HEK293 (cell line): ENCODE measurements at regions not wholly inside any gene's neighbourhood (a gene's known extent, or its start where the extent isn't known, plus 50 kb on each side); places are given as distances from the start of the nearest gene placed in this dataset.

Experiments
- CTCF ChIA-PET: fragments of 350-600 bp; formaldehyde crosslinking; extraction: SDS; loops from one replicate; lab custom pipeline; 2021; ENCODE audit warnings: antibody characterized with exemption; lab: Yijun Ruan, JAX
- POLR2A ChIA-PET: fragments of 300-600 bp; formaldehyde crosslinking; extraction: SDS; loops from one replicate; lab custom pipeline; 2020; ENCODE audit warnings: antibody characterized with exemption, inconsistent platforms; lab: Yijun Ruan, JAX
- H3K27ac ChIP-seq: fragments of 200-500 bp; sonication (Bioruptor generic); 2 replicates; pipeline ENCODE4 v1.5.1; 2014; ENCODE audit warnings: low read depth, low read length, control low read depth, inconsistent platforms; ENCODE audit errors: extremely low read depth
- H3K36me3 ChIP-seq, 2 experiments: fragments of 200-500 bp in 1 of 2; sonication (Bioruptor generic) in 1 of 2; 1 replicate in 1 of 2; 2 replicates in 1 of 2; pipeline ENCODE4 v1.5.1; 2014 to 2017; ENCODE audit warnings: inconsistent platforms in 2 of 2, low read length in 2 of 2; ENCODE audit not compliant: control insufficient read depth in 2 of 2, insufficient read depth in 1 of 2
- H3K4me1 ChIP-seq: fragments of 200-500 bp; sonication (Bioruptor generic); 2 replicates; pipeline ENCODE4 v1.5.1; 2014; ENCODE audit warnings: mild to moderate bottlenecking, low read length, inconsistent platforms; ENCODE audit not compliant: control insufficient read depth, insufficient read depth
- H3K4me3 ChIP-seq: 2 replicates; pipeline ENCODE4 v1.5.1; 2011; ENCODE audit warnings: low read depth, mild to moderate bottlenecking, control low read depth, low read length, moderate library complexity
- H3K9me3 ChIP-seq: fragments of 200-500 bp; sonication (Bioruptor generic); 2 replicates; pipeline ENCODE4 v1.5.1; 2014; ENCODE audit warnings: low read depth, low read length, inconsistent platforms; ENCODE audit not compliant: control insufficient read depth, insufficient read depth
- BCL11B ChIP-seq: fragments of 450-650 bp; formaldehyde crosslinking; IDR thresholded peaks from 2 replicates; pipeline ENCODE4 v1.5.1; 2016; ENCODE audit warnings: low read depth, missing biosample characterization, missing genetic modification characterization
- BCL6B ChIP-seq: fragments of 450-650 bp; formaldehyde crosslinking; IDR thresholded peaks from 2 replicates; pipeline ENCODE4 v1.5.1; 2017; ENCODE audit warnings: missing biosample characterization, missing genetic modification characterization
- EGR2 ChIP-seq: fragments of 450-650 bp; formaldehyde crosslinking; IDR thresholded peaks from 2 replicates; pipeline ENCODE4 v1.5.1; 2016; ENCODE audit warnings: low read depth, missing biosample characterization, missing genetic modification characterization
- KLF17 ChIP-seq: fragments of 450-650 bp; formaldehyde crosslinking; IDR thresholded peaks from 2 replicates; pipeline ENCODE4 v1.5.1; 2016; ENCODE audit warnings: missing biosample characterization, missing genetic modification characterization
- KLF9 ChIP-seq: fragments of 450-650 bp; formaldehyde crosslinking; IDR thresholded peaks from 2 replicates; pipeline ENCODE4 v1.5.1; 2016; ENCODE audit warnings: missing biosample characterization, missing genetic modification characterization, low read depth
- SCRT2 ChIP-seq: fragments of 450-650 bp; formaldehyde crosslinking; IDR thresholded peaks from 2 replicates; pipeline ENCODE4 v1.5.1; 2016; ENCODE audit warnings: missing biosample characterization, missing genetic modification characterization
- SP2 ChIP-seq: fragments of 450-650 bp; formaldehyde crosslinking; IDR thresholded peaks from 2 replicates; pipeline ENCODE4 v1.5.1; 2016; ENCODE audit warnings: missing biosample characterization, missing genetic modification characterization
- ZNF132 ChIP-seq: fragments of 450-650 bp; formaldehyde crosslinking; IDR thresholded peaks from 2 replicates; pipeline ENCODE4 v1.5.1; 2017; ENCODE audit warnings: missing biosample characterization, missing genetic modification characterization, borderline replicate concordance
- ZNF16 ChIP-seq: fragments of 450-650 bp; formaldehyde crosslinking; IDR thresholded peaks from 2 replicates; pipeline ENCODE4 v1.5.1; 2016; ENCODE audit warnings: low read depth, missing biosample characterization, missing genetic modification characterization
- ZNF221 ChIP-seq: fragments of 450-650 bp; formaldehyde crosslinking; IDR thresholded peaks from 2 replicates; pipeline ENCODE4 v1.5.1; 2017; ENCODE audit warnings: missing biosample characterization, missing genetic modification characterization, borderline replicate concordance
- ZNF239 ChIP-seq: fragments of 450-650 bp; formaldehyde crosslinking; IDR thresholded peaks from 2 replicates; pipeline ENCODE4 v1.5.1; 2016; ENCODE audit warnings: missing biosample characterization, missing genetic modification characterization
- ZNF266 ChIP-seq: fragments of 450-650 bp; formaldehyde crosslinking; IDR thresholded peaks from 2 replicates; pipeline ENCODE4 v1.5.1; 2016; ENCODE audit warnings: missing biosample characterization, missing genetic modification characterization, low read depth
- ZNF48 ChIP-seq: fragments of 450-650 bp; formaldehyde crosslinking; IDR thresholded peaks from 2 replicates; pipeline ENCODE4 v1.5.1; 2016; ENCODE audit warnings: missing biosample characterization, missing genetic modification characterization
- ZNF549 ChIP-seq: fragments of 450-650 bp; IDR thresholded peaks from 2 replicates; pipeline ENCODE4 v1.5.1; 2018; ENCODE audit warnings: missing biosample characterization, missing genetic modification characterization, mild to moderate bottlenecking, inconsistent platforms, moderate library complexity
- ZNF660 ChIP-seq: fragments of 450-650 bp; IDR thresholded peaks from 2 replicates; pipeline ENCODE4 v1.5.1; 2018; ENCODE audit warnings: missing biosample characterization, mild to moderate bottlenecking, missing genetic modification characterization
- ZNF670 ChIP-seq: fragments of 450-650 bp; formaldehyde crosslinking; IDR thresholded peaks from 2 replicates; pipeline ENCODE4 v1.5.1; 2016; ENCODE audit warnings: missing biosample characterization, missing genetic modification characterization, low read depth
- ZNF701 ChIP-seq: fragments of 450-650 bp; formaldehyde crosslinking; IDR thresholded peaks from 2 replicates; pipeline ENCODE4 v1.5.1; 2016; ENCODE audit warnings: missing biosample characterization, missing genetic modification characterization
- ZNF777 ChIP-seq: fragments of 450-650 bp; formaldehyde crosslinking; IDR thresholded peaks from 2 replicates; pipeline ENCODE4 v1.5.1; 2017; ENCODE audit warnings: missing biosample characterization, missing genetic modification characterization, borderline replicate concordance
- ZSCAN16 ChIP-seq: fragments of 450-650 bp; formaldehyde crosslinking; IDR thresholded peaks from 2 replicates; pipeline ENCODE4 v1.5.1; 2016; ENCODE audit warnings: missing biosample characterization, missing genetic modification characterization
- ZSCAN5A ChIP-seq: fragments of 450-650 bp; formaldehyde crosslinking; IDR thresholded peaks from 2 replicates; pipeline ENCODE4 v1.5.1; 2016; ENCODE audit warnings: missing biosample characterization, missing genetic modification characterization
- ZXDB ChIP-seq: fragments of 450-650 bp; formaldehyde crosslinking; IDR thresholded peaks from 2 replicates; pipeline ENCODE4 v1.5.1; 2016; ENCODE audit warnings: missing biosample characterization, missing genetic modification characterization
- TF ChIP-seq, protein P1 (sequence below): fragments of 450-650 bp; formaldehyde crosslinking; conservative IDR thresholded peaks from 2 replicates; pipeline ENCODE4 v1.5.1; 2016; ENCODE audit warnings: low read depth, missing biosample characterization, missing genetic modification characterization

DNA sequence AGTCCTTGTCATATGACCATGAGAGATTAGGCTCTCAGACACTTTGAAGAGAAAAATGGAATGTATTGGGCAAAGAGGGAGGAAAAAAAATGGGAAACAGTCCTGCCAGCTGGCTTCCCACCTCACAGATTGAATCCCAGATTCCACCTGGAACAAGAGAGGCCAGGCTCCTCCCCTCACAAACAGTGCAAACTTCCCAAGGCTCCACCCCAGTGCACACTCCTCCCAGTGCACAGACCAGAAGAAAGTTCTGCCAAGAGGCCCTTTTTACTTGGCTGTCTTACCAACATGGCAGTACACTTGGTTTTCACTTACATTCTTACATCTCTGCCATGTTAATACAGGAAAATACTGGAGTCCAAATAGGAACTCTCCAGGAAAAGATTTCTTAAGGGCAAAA is 202.3 kb downstream of the AHR start (continued):
- TF ChIP-seq ZNF132 (tag by site-specific recombination) (no peak), KLF17 (tag by site-specific recombination) (no peak), ZXDB (tag by site-specific recombination) (no peak), ZNF48 (tag by site-specific recombination) (no peak), ZNF701 (tag by site-specific recombination) (no peak), ZNF221 (tag by site-specific recombination) (no peak), ZSCAN16 (no peak), BCL6B (no peak)

GRCh38 chr7:17501441-17502212 is 203.2 kb downstream of the AHR start:
- H3K9me3 ChIP-seq: no peaks in the 10 kb centered on the region
- no peak overlapping the region for H3K4me3 ChIP-seq
- CTCF ChIA-PET: interaction anchor here (0.6 kb wide), 1 partner anchor 866 kb away, joined by 3 read pairs; no protein-coding TSS in a partner anchor
- no peak overlapping the region for H3K27ac ChIP-seq
- TF ChIP-seq EGR2 (tag by site-specific recombination) (no peak), BCL11B (tag by site-specific recombination) (no peak)
- TF ChIP-seq, all 188 proteins: peak for 0
- POLR2A ChIA-PET: no interaction called here
- Histone ChIP-seq H3K4me1 (no peaks in the 10 kb centered on the region), H3K36me3 (no peaks in the 10 kb centered on the region)

- CTCF ChIA-PET: no interaction called here
- H3K4me3 ChIP-seq: no peak overlapping the region
- H3K4me1 ChIP-seq: no peaks in the 10 kb centered on the region
- no peaks in the 10 kb centered on the region for H3K36me3 ChIP-seq
- H3K9me3 ChIP-seq: no peaks in the 10 kb centered on the region
- no peak overlapping the region for H3K27ac ChIP-seq
- POLR2A ChIA-PET: no interaction called here
- no peak for TF ChIP-seq ZNF266 (tag by site-specific recombination)
- TF ChIP-seq ZNF660 (tag by site-specific recombination): no peak
- TF ChIP-seq BCL6B: no peak
- TF ChIP-seq KLF9 (tag by site-specific recombination): no peak
- TF ChIP-seq ZNF549 (tag by site-specific recombination): no peak
- TF ChIP-seq ZNF239 (tag by site-specific recombination): no peak
- TF ChIP-seq ZNF16 (tag by site-specific recombination): no peak
- no peak for TF ChIP-seq EGR2 (tag by site-specific recombination)
- TF ChIP-seq ZNF777: no peak
- TF ChIP-seq SCRT2 (tag by site-specific recombination): no peak
- TF ChIP-seq ZSCAN5A (tag by site-specific recombination): no peak
- no peak for TF ChIP-seq ZNF670 (tag by site-specific recombination)
- TF ChIP-seq, protein P1, sequence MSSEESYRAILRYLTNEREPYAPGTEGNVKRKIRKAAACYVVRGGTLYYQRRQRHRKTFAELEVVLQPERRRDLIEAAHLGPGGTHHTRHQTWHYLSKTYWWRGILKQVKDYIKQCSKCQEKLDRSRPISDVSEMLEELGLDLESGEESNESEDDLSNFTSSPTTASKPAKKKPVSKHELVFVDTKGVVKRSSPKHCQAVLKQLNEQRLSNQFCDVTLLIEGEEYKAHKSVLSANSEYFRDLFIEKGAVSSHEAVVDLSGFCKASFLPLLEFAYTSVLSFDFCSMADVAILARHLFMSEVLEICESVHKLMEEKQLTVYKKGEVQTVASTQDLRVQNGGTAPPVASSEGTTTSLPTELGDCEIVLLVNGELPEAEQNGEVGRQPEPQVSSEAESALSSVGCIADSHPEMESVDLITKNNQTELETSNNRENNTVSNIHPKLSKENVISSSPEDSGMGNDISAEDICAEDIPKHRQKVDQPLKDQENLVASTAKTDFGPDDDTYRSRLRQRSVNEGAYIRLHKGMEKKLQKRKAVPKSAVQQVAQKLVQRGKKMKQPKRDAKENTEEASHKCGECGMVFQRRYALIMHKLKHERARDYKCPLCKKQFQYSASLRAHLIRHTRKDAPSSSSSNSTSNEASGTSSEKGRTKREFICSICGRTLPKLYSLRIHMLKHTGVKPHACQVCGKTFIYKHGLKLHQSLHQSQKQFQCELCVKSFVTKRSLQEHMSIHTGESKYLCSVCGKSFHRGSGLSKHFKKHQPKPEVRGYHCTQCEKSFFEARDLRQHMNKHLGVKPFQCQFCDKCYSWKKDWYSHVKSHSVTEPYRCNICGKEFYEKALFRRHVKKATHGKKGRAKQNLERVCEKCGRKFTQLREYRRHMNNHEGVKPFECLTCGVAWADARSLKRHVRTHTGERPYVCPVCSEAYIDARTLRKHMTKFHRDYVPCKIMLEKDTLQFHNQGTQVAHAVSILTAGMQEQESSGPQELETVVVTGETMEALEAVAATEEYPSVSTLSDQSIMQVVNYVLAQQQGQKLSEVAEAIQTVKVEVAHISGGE (tag by site-specific recombination): no peak
- no peak for TF ChIP-seq SP2 (tag by site-specific recombination)
- no peak for TF ChIP-seq ZNF132 (tag by site-specific recombination)
Measured at GRCh38 chr7:17502213-17503060, 204.0 kb downstream of the AHR start.
